T1000 (cell line): ENCODE measurements at regions not wholly inside any gene's neighbourhood (a gene's known extent, or its start where the extent isn't known, plus 50 kb on each side); places are given as distances from the start of the nearest gene placed in this dataset.
"Not testable (repeated sequence)": the region's sequence is repeated elsewhere in the genome, so short reads cannot be mapped to it uniquely, and the experiment has no call there.

Source experiments
- DNase-seq: peaks from one replicate; lab custom pipeline; 2025; ENCODE audit warnings: mixed read lengths; lab: John Stamatoyannopoulos, UW

DNA sequence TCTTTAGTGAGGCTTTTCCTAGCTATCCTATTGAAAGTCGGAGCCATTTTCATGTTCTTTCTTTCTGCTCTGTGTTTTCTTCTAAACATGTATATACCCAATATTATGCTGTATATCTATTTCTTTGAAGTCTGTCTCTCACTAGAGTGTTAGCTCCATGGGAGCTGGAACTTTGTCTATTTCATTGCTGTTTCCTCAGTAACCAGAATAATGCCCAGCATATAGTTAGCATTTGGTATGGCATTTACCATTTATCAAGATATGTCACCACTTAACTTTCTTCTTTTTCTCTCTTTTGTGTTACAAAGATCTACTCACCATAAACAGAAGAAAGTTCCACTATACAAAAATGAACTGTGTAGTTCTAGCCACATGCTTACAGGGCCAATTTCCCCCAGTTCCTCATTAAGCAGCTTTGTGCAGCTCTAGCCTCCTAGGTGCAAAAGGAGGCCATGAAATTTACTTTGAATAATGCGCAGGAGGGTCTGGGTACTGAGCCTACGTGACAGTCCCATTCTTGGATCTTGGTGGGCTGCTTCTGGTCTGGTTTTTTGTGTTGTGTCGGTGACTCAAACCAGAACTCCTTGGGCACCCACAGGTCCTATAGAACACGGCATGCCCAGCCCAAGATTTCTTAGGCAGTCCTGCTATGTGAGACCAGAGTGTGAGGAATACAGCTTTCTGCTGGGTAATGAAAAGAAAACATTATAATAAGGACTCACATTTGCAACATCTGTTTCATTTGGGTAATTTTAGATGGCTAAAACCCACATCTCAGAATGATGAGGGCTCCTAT is 302.3 kb upstream of the IGFBP7 start:
- DNase-seq, result no peak

DNA sequence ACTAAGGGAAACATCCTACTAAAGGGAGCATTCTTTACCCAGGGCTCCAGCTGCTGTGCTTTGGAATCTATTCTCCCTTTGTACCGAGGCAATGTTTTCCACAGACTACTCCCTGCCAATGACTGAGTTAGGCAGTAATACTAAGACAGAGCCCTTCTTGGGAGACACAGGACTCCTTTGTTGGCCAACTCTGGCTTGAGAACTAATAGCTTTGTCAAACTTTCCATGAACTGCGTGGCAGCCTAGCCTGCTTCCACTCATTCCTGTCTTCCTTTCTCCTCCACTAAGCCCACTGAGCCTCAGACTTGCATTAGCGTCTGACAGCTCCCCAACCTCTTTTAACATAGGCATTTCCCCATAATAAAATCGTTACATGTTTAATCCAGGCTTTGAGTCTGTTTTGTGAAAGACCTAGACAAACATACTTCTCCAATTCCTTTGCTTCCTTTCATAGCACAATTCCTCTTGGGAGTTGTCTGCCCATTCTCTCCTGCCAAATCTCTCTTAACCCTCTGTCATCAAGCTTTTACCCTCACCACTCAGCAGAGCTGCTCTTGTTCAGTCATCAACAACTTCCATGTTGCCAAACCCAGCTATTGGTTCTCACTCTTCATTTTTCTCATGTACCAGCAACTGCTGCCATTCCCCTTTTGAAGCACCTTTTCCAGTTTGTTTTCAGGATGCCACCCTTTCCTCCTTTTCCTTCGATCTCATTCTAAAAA is 300.3 kb upstream of the IGFBP7 start:
- DNase-seq, result no peak

DNA sequence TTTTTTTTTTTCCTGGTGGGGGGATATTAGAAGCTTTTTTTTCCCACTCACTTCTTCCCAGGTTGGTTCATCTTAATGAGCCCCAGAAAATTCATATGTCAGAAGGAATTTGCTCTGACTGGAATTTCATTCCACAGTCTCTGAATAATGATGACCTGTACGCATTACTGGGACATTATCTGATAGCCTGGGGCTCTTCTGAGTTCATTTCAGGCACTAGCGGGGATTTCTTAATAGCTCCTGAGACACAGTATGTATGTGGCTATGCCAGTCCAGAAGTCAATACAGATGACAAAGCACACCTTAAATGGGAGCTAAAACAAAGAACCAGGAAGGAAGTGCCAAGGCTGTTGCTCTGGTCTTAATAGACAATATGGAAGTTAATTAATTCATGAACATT is 295.2 kb upstream of the IGFBP7 start:
- DNase-seq, result peak; percentile 51

DNA sequence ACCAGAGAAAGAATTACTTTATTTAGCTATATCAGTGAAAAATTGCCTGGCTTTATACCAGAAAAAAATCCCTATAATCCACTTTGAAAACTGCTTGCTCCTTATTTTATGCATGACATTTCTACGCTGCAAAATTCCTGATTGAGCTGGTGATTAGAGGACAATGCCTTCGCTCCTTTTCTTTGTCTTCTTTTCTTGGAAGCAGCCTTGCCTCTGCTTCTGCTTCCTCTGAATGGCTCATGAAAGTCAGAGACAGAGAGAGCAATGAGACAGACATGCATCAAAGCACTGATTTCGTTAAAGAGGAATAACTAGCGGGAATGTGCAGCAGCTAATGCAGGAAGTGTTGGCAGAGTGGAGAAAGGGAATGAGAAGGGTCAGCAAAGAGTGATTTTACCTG is 294.3 kb upstream of the IGFBP7 start:
- no peak for DNase-seq

DNA sequence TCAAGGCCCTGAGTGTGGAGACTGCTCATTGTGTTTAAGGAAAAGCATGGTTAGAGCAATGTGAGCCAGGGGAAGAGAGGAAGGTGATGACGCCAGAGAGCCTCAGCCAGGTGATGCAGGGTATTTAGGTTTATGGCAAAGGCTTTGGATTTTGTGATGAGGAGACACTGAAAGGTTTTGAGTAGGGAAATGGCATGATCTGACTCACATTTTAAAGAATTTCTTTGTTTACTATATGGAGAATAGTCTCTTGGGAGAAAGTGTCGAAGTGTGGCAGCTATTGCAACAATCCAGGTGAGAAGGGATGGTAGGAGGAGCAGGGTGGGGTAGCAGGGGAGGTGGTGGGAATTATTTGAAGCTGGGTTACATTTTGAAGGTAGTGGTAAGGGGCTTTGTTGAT is 293.4 kb upstream of the IGFBP7 start:
- DNase-seq, result no peak

DNA sequence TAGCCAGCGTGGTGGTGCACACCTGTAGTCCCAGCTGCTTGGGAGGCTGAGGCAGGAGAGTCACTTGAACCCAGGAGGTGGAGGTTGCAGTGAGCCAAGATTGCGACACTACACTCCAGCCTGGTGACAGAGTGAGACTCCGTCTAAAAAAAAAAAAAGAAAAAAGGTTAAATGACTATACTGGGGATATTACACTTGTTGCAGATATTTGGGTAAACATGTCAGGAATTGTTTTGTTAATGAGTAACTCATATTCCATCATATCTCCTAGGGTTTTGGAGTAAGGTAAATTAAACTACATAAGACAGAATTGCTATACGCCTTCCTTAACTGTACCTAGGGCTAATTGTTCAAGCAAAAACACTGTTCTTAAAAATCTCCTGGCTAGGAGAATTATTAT is 291.4 kb upstream of the IGFBP7 start:
- DNase-seq, result no peak

DNA sequence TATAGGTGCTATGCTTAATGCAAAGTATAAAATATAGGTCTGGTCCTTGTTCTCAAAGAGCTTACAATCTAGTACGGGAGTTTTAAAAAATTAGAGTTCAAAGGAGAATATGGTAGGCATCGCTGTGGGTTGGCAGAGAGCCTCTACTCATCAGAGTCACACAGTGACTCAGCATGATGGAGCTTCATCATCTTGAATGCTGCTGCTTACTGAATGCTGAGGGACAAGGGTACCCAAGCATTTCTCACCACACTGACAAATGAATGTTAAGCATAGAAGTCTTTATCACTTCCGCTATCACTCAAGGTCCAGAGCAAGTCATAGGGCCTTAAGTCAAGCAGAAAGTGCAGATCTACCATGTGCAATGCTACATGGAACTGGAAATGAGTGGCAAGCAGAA is 268.6 kb upstream of the IGFBP7 start:
- no peak for DNase-seq

DNA sequence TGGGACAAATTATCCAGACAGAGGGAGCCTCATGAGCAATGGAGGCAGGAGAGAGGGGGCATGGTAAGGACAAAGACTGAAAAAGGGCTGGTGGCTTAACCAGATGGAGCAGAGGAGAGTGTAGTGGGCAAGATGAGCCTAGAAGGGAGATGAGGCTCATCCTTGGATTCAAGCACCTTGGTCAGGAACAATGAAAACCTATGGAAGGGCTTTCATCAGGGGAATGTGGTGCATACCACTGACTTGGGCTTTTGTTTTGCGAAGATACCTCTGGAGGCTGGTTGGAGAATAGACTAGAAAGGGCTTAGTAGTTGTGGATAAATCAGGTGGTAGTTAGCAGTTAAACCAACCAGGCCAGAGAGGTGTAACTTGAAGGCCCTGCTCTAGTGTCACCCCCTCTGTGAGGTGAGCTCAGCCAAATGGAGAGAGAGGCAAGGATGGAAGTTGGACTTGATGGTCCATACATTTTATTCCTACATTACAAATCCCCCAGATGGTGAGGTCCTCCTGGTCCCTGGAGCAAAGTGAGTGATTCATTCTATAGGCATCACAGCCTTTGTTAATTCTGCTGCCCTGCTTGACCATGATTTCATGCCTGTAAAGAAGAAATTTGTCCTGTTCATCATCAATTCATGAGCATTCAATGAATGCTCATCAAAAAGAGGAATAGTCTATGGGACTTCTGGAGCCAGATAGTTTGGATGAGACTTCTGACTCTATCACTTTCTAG is 264.8 kb upstream of the IGFBP7 start:
- DNase-seq, result no peak

DNA sequence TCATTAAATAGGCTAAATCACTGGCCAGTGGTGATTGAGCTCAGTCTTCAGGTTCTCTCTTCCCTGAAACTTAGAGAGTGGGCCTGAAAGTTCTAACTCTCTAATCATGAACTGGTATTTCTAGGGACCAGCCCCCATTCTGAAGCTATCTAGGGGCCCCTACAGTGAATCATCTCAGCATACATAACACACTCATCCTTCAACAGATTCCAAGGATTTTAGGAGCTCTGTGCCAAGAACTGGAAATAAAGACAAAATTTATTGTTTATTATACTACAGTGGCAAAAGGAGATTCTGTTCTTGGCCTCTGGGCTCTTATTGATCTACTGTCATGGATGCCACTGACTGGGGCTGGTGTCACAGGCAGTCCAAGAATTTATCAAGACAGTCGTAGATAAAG is 263.8 kb upstream of the IGFBP7 start:
- DNase-seq, result no peak

DNA sequence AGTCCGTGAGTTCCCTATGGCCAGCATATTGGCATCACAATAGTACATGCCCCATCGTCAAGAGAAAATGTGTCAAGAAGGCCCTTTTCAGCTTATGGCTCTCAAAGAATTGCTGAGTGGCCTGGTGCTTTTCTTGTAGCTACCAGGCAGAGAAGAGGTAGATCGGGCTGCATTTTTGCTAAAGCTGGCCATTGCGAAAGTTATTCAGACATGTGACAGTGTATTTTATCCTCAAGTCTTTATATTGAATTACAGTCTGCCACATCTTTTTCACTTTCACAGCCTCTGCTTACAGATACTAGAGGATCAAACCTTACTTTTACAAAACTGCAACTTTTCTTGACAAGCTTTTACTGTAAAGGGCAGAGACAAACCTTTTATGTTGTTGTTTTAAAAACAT is 261.5 kb upstream of the IGFBP7 start:
- no peak for DNase-seq

DNA sequence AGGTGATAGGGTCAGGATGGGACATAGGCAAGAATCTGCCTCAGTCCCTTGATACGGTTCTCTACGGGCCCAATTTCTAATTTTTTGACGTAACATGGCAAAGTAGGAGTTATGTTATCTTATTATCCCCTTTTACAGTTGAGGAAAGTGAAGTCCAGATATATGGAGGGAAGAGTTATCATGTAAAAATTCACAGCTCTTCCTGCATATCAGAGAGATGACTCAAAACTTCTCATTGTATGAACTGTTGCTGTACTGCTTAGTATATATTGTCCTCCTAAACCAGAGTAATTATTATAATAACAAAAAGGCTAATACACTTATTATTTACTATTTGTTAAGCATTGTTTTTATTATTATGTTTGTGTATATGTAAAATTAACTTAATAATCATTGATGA is 260.5 kb upstream of the IGFBP7 start:
- DNase-seq, result no peak

DNA sequence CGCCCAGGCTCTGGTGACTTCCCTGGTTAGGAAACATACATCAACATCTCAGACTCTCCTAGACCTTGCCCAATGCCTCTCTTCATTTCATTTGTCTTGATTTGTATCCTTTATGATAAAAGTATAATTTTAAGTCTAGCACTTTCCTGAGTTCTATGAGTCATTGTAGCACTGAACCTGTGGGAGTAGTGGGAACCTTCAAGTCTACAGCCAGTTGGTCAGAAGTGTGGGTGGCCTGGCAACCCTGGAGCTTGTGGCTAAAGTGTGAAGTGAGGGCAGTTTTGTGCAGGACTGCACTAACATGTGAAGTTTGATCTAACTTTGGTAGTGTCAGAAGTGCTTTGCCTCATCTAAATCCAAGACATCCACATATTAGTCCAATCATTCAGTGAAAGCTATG is 259.3 kb upstream of the IGFBP7 start:
- DNase-seq, result no peak

DNA sequence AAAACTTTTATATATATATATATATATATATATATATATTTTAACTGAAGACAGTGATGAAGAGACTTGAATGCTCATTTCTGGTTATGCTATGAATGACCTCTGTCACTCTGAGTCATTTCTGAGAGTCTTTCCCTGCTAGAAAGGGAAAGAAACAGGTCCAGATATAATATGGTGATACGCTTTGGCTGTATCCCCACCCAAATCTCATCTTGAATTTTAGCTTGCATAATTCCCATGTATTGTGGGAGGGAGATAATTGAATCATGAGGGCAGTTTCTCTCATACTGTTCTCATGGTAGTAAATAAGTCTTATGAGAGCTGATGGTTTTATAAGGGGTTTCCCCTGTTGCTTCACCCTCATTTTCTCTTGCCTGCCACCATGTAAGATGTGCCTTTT is 254.1 kb upstream of the IGFBP7 start:
- DNase-seq, result no peak

DNA sequence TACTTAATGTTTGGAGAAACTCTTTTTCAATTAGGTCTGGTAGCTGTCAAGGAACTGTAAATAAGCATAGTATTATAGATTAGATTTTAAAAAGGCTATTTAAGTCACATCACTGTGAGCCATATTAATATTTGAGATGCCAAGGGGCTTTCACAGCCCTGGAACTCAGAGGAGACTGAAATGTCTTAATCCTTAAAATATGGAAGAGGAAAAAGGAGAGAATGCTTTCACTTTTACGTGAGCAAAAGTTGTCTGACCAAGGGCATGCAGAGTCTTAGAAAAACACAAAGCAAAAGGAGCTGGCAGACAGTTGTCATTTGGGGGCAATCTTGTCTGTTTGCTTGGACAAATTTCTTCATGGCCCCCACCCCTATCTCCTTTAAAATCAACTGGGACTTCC is 253.2 kb upstream of the IGFBP7 start:
- DNase-seq, result no peak

DNA sequence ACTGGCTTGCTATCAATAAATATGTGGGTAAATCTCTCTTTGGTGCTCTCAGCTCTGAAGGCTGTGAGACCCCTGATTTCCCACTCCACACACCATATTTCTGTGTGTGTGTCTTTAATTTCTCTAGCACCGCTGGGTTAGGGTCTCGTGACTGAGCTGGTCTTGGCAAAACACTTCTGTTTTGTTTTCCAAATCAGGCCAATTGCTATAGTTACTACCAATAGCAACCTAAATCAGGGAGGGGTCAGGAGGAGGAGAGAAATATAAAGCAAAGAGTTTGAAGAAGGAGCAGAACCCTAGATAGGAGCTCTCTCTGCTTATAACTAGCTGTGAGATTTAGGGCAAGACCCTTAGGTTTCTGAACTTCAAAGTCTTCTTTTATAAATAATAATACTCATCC is 250.5 kb upstream of the IGFBP7 start:
- no peak for DNase-seq

DNA sequence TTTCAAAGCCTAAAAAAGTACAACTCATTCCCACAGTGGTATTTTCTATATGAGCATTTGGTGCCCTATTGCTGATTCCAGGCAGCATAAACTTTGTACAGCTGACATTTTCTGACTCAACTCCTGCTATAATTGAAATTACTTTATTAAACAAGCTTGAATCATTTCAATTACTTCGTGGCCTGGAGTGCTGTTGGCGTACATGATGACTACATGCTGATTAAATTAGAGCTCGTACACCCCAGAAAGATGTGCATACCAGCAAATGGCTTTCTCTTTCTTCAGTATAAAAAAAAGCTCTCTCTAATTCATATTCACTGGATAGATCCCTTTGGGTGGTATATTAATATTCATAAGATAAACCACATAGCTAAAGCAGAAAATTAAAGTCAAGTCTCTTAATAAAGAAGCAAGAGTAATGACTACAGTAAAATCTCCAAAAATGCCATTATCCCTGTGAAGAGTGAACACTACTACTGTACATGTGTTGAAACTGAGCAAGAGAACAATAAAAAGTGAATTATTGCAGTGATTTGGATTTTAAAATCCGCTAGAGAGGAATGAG is 245.0 kb upstream of the IGFBP7 start:
- no peak for DNase-seq

DNA sequence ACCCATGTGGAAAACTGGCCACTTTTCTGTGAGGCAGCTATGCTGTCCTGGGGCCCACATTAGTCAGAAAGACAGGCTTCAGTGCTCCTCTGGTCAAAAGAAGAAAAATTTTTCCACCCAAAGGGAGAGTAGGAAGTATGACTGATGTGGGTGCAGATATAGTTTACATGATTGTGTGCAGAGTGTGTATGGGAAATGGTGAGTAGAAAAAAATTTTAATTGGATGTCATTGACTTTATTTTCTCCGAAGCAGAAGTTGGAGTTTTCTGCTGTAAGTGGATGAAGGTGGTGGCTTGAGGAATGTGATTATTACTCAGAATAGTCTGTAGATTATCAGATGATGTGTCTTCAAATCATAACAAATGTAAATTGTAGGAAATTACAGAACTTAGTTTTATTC is 241.5 kb upstream of the IGFBP7 start:
- DNase-seq, result no peak

DNA sequence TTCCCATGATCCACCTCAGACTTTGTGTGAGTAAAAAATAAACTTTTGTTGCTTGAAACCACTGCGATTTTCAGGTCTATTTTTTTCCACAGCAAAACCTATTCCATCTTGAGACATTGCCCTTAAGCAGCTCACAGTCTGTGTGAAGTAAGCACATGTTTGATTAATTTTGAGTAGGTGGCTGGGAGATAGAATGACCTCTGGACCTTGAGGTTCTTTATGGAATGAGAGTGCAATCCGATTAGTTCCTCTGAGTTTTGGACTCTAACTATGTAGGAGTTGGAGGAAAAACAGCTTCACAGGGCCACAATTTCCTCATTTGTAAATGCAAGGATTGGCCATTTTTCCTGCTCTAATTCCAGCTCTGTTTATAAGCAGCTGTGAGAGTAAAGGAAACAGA is 234.1 kb upstream of the IGFBP7 start:
- no peak for DNase-seq

DNA sequence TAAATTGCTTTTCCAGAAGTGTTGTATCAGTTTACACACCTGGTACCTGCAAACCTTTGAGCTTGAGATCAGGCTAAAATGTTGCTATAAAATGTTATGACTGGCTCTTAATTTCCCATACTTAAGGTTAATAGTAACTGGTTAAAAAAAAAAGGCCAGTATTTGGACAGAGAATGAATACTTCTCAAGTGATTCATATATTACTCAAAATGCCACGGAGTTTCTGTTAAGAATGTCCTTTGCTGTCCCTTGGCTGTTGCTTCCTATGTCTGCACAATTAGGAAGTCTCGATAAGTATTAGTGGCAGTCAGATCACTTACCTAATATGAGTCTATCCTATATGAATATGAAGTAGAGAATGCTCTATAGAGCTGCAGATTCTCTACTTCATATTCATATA is 232.2 kb upstream of the IGFBP7 start:
- no peak for DNase-seq

DNA sequence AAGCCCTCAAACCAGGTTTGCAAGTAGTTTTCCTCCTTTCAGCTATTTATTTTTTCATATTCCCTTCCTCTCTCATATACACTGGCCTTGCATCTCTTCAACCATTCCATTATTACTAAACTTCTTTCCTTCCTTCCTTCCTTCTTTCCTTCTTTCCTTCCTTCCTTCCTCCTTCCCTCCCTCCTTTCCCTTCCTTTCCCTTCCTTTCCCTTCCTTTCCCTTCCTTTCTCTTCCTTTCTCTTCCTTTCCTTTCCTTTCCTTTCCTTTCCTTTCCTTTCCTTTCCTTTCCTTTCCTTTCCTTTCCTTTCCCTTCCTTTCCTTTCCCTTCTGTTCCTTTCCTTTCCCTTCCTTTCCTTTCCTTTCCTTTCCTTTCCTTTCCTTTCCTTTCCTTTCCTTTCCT is 228.7 kb upstream of the IGFBP7 start:
- not testable (repeated sequence) for DNase-seq

DNA sequence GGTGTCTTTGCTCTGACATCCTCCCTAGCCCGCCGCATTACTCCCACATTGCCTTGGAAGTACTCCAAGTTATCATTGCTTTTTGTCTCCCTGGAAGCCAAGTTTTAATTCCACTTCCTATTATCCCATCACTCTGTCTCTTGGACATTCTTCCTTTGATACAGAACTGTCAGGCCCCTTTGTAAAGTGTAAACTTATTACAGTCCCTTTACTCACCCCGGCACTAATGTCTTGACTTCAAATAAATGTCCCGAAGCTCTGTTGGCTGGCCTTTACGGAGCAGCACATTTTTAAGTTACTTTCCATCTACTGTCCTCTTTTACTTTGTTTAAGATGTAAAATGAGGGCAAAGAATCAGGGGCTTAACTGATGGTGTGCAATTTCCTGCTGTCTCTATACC is 223.5 kb upstream of the IGFBP7 start:
- DNase-seq, result no peak

DNA sequence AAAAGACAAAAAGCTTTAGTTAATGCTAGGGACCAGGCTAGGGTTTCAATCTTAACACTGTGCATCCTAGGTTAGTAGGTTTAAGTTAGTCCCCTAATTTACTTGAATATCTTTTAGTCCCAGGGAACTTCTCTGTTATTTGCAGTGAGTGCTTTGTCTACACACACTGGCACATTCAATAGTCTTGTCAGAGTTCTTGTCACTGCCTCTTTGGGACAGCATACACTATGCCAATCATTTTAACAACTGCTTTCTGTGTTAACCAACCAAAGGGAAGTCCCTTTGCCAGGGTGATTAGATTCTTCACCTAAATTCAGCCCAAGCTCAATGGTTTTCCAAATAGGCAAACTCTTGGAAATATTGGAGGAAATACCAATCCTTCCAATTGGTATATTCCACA is 221.8 kb upstream of the IGFBP7 start:
- DNase-seq, result no peak

DNA sequence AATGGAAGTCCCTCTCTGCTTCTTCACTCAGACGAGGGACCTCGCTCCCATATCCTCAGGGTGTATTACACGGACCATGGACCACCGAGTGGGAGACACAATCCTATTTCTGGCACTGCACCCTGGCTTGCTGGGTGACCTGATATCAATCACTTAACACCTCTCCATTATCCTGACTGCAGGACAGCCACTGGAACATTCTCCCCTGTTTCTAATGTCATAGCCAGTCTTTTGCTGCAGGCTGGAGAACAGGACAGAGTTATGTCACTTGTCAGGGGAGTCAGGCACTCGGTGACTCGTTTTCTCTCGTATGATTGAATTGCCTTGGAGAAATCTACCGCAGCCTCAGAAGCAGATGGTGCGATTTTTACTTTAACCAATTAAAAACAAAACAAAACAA is 219.1 kb upstream of the IGFBP7 start:
- DNase-seq, result no peak
